ENCODE measurements at regions not wholly inside any gene's neighbourhood (a gene's known extent, or its start where the extent isn't known, plus 50 kb on each side); places are given as distances from the start of the nearest gene placed in this dataset.

DNA sequence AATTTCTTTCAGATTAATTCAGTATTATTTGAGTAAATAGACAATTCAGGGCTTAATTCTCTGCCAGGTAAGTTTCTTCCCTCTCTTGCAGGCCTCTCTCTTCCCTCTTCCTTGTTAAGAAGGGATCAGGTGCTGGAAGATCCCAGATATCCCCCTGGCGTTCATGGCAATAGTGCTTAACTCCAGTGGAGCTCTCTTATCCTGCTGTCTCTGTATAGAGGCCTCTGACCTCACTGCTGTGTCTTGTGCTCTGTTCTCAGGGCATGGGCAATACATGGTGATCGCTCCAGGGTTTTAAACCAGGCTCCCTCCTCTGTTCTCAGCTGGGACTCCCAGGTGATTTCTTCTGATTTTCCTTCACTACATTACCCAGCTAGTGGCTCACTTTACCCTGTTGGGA, 226.8 kb downstream of the MC4R start:
- TF ChIP-seq, protein P1, sequence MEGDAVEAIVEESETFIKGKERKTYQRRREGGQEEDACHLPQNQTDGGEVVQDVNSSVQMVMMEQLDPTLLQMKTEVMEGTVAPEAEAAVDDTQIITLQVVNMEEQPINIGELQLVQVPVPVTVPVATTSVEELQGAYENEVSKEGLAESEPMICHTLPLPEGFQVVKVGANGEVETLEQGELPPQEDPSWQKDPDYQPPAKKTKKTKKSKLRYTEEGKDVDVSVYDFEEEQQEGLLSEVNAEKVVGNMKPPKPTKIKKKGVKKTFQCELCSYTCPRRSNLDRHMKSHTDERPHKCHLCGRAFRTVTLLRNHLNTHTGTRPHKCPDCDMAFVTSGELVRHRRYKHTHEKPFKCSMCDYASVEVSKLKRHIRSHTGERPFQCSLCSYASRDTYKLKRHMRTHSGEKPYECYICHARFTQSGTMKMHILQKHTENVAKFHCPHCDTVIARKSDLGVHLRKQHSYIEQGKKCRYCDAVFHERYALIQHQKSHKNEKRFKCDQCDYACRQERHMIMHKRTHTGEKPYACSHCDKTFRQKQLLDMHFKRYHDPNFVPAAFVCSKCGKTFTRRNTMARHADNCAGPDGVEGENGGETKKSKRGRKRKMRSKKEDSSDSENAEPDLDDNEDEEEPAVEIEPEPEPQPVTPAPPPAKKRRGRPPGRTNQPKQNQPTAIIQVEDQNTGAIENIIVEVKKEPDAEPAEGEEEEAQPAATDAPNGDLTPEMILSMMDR (IDR thresholded peaks at IDR 0.05; ENCODE audit: unreplicated experiment), result no peak
- H3K4me3 Mint-ChIP-seq, result no peak overlapping the region
- no peaks in the 10 kb centered on the region for H3K36me3 Mint-ChIP-seq
- peaks cover 3% of the 10 kb centered on the region for H3K9me3 Mint-ChIP-seq
- DNase-seq (ENCODE audit: low spot score in 2 of 2, unreplicated experiment in 2 of 2), result no peak
- H3K27ac Mint-ChIP-seq, result no peak overlapping the region
- H3K27me3 Mint-ChIP-seq (ENCODE audit: low read depth), result no peaks in the 10 kb centered on the region
- peaks cover 3% of the 10 kb centered on the region for H3K4me1 Mint-ChIP-seq

DNA sequence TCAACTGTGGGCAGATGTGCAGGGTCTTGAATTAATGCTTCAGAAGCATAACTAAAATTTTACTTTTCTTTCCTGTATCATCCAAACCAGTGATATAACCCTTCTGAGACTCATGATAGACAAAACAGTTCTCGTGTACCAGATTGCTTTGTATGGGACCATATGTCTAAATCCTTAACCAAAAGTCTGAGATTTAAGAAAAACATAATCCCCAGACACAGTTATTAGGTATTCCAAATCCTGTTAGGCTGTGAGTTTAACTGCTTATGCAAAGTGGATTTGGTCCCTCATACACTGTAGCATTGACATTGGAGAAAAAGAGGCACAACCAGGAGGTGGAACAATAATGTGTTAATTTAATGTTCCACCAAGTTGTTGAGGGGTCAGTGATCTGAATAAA, 235.0 kb downstream of the PMAIP1 start:
- peaks cover 5% of the 10 kb centered on the region for H3K27me3 Mint-ChIP-seq (ENCODE audit: low read depth)
- no peak for DNase-seq (ENCODE audit: low spot score in 2 of 2, unreplicated experiment in 2 of 2)
- TF ChIP-seq, protein P1 (IDR thresholded peaks at IDR 0.05; ENCODE audit: unreplicated experiment), result no peak
- H3K9me3 Mint-ChIP-seq, result peaks cover 7% of the 10 kb centered on the region
- no peaks in the 10 kb centered on the region for H3K36me3 Mint-ChIP-seq
- no peaks in the 10 kb centered on the region for H3K4me1 Mint-ChIP-seq
- no peak overlapping the region for H3K27ac Mint-ChIP-seq
- H3K4me3 Mint-ChIP-seq, result no peak overlapping the region

DNA sequence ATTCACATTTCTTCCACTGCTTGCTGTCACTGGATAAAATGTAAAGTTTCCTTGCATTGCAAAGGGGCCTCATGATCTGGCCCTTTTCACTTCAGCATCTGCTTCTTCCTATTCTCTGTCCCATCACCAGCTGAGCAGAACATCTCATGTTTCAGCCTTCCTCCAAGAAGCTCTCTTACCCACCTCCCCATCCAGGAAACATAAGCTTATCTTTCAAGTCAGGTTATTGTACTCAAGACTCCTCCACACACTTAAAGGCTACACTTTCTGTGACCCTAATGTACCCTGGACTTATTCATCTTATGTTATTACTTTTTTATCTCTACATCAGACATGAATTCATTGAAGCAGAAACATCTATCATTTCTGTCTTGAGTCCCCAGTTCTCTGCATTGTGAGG, 230.5 kb downstream of the PMAIP1 start:
- Mint-ChIP-seq H3K36me3 (no peaks in the 10 kb centered on the region), H3K27me3 (ENCODE audit: low read depth) (peaks cover 2% of the 10 kb centered on the region), H3K4me3 (no peak overlapping the region), H3K27ac (no peak overlapping the region), H3K9me3 (peaks cover 3% of the 10 kb centered on the region), H3K4me1 (no peaks in the 10 kb centered on the region)
- no peak for DNase-seq (ENCODE audit: low spot score in 2 of 2, unreplicated experiment in 2 of 2)
- TF ChIP-seq, protein P1 (IDR thresholded peaks at IDR 0.05; ENCODE audit: unreplicated experiment), result no peak

GRCh38 chr18:60123031-60123430, 223.2 kb downstream of the PMAIP1 start:
- H3K27ac Mint-ChIP-seq, result no peak overlapping the region
- no peaks in the 10 kb centered on the region for H3K4me1 Mint-ChIP-seq
- TF ChIP-seq, protein P1 (IDR thresholded peaks at IDR 0.05; ENCODE audit: unreplicated experiment), result no peak
- H3K36me3 Mint-ChIP-seq, result no peaks in the 10 kb centered on the region
- H3K27me3 Mint-ChIP-seq (ENCODE audit: low read depth), result peaks cover 15% of the 10 kb centered on the region
- DNase-seq (ENCODE audit: low spot score in 2 of 2, unreplicated experiment in 2 of 2), result no peak
- peaks cover 4% of the 10 kb centered on the region for H3K9me3 Mint-ChIP-seq
- no peak overlapping the region for H3K4me3 Mint-ChIP-seq

DNA sequence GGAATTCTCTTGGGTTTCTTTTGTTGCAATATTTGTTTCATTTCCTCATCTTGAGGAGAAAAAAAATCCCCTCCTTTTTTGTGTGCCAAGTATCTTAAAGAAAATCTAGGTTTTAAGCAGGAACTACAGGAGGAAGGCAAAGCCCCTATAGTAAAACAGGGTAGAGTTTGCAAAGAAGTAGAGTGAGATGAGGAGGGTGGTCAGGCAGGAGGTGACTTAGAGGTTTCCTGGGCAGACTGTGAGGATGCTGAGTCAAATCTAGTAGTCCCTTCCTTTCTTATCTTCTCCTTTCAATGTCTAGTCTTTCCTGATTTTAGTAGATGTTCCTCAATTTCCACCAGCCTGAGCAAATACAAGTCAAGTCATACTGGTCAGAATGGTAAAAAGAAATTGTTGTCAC, 222.5 kb downstream of the PMAIP1 start:
- DNase-seq (ENCODE audit: low spot score in 2 of 2, unreplicated experiment in 2 of 2), result no peak
- no peaks in the 10 kb centered on the region for H3K36me3 Mint-ChIP-seq
- no peak overlapping the region for H3K4me3 Mint-ChIP-seq
- no peaks in the 10 kb centered on the region for H3K4me1 Mint-ChIP-seq
- peaks cover 16% of the 10 kb centered on the region for H3K27me3 Mint-ChIP-seq (ENCODE audit: low read depth)
- peaks cover 4% of the 10 kb centered on the region for H3K9me3 Mint-ChIP-seq
- H3K27ac Mint-ChIP-seq, result no peak overlapping the region
- TF ChIP-seq, protein P1 (IDR thresholded peaks at IDR 0.05; ENCODE audit: unreplicated experiment), result no peak

GRCh38 chr18:60120231-60120750, 220.5 kb downstream of the PMAIP1 start:
- Mint-ChIP-seq H3K27me3 (ENCODE audit: low read depth) (peaks cover 15% of the 10 kb centered on the region), H3K4me3 (no peak overlapping the region), H3K9me3 (peaks cover 8% of the 10 kb centered on the region), H3K4me1 (no peaks in the 10 kb centered on the region), H3K36me3 (no peaks in the 10 kb centered on the region), H3K27ac (no peak overlapping the region)
- TF ChIP-seq, protein P1 (IDR thresholded peaks at IDR 0.05; ENCODE audit: unreplicated experiment), result no peak
- DNase-seq (ENCODE audit: low spot score in 2 of 2, unreplicated experiment in 2 of 2), result no peak

Measured in mesothelial cell of epicardium (in vitro differentiated cells).